C4-2B (cell line): ENCODE measurements at regions not wholly inside any gene's neighbourhood (a gene's known extent, or its start where the extent isn't known, plus 50 kb on each side); places are given as distances from the start of the nearest gene placed in this dataset.

Source experiments
- H3K27ac ChIP-seq: fragments of 450-650 bp; 2 replicates; pipeline ENCODE4 v1.5.1; 2017
- CTCF ChIP-seq: fragments of 450-650 bp; conservative IDR thresholded peaks from 2 replicates; pipeline ENCODE4 v1.5.1; 2017; ENCODE audit warnings: mild to moderate bottlenecking
- ZFX ChIP-seq: fragments of 450-650 bp; IDR thresholded peaks from 2 replicates; pipeline ENCODE4 v1.6.1; 2017

GRCh38 chr14:80095623-80096022 is 115.7 kb downstream of the DIO2 start:
- no peak for TF ChIP-seq CTCF
- no peak for TF ChIP-seq ZFX
- no peak overlapping the region for H3K27ac ChIP-seq

- TF ChIP-seq ZFX (no peak), CTCF (no peak)
- no peak overlapping the region for H3K27ac ChIP-seq
Observed at GRCh38 chr14:80087411-80087810, 123.9 kb downstream of the DIO2 start.

GRCh38 chr14:80084196-80084595 is 127.1 kb downstream of the DIO2 start:
- TF ChIP-seq ZFX (no peak), CTCF (no peak)
- H3K27ac ChIP-seq: no peak overlapping the region

- H3K27ac ChIP-seq: no peak overlapping the region
- TF ChIP-seq CTCF (no peak), ZFX (no peak)
Observed at GRCh38 chr14:80080601-80081000, 130.7 kb downstream of the DIO2 start.

GRCh38 chr14:80078501-80078900 is 132.8 kb downstream of the DIO2 start:
- no peak for TF ChIP-seq ZFX
- TF ChIP-seq CTCF: no peak
- no peak overlapping the region for H3K27ac ChIP-seq

GRCh38 chr14:80077262-80077661 is 134.0 kb downstream of the DIO2 start:
- no peak overlapping the region for H3K27ac ChIP-seq
- no peak for TF ChIP-seq CTCF
- TF ChIP-seq ZFX: no peak

- H3K27ac ChIP-seq: no peak overlapping the region
- TF ChIP-seq CTCF: no peak
- no peak for TF ChIP-seq ZFX
Observed at GRCh38 chr14:80074900-80075574, 136.3 kb downstream of the DIO2 start.
